HG03342 (cell line): ENCODE measurements at regions not wholly inside any gene's neighbourhood (a gene's known extent, or its start where the extent isn't known, plus 50 kb on each side); places are given as distances from the start of the nearest gene placed in this dataset.

Experiments used
- ATAC-seq: cut with Tn5 transposase; IDR thresholded peaks from one replicate; pipeline ENCODE4 v1.9.1; 2021; ENCODE audit warnings: mild to moderate bottlenecking, moderate library complexity; ENCODE audit not compliant: unreplicated experiment

DNA sequence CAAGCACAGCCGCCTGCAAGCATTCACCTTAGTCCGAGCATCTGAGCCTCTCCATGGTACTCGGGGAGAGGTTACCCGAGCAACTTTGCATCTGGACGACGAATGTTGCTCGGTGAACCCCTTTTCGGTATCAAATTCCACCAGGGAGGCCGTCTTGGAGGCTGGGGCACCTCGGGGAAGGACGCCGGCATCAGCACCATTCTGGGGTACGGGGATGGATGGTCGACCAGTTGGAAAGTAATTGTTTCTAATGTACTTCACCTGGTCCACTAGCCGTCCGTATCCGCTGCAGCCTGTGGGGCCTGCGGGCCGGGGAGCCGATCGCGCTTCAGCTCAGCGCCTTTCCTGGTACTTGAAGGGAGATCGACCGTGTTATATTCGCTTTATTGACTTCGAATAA lies 161.7 kb upstream of the RTL1 start:
- ATAC-seq: no peak

DNA sequence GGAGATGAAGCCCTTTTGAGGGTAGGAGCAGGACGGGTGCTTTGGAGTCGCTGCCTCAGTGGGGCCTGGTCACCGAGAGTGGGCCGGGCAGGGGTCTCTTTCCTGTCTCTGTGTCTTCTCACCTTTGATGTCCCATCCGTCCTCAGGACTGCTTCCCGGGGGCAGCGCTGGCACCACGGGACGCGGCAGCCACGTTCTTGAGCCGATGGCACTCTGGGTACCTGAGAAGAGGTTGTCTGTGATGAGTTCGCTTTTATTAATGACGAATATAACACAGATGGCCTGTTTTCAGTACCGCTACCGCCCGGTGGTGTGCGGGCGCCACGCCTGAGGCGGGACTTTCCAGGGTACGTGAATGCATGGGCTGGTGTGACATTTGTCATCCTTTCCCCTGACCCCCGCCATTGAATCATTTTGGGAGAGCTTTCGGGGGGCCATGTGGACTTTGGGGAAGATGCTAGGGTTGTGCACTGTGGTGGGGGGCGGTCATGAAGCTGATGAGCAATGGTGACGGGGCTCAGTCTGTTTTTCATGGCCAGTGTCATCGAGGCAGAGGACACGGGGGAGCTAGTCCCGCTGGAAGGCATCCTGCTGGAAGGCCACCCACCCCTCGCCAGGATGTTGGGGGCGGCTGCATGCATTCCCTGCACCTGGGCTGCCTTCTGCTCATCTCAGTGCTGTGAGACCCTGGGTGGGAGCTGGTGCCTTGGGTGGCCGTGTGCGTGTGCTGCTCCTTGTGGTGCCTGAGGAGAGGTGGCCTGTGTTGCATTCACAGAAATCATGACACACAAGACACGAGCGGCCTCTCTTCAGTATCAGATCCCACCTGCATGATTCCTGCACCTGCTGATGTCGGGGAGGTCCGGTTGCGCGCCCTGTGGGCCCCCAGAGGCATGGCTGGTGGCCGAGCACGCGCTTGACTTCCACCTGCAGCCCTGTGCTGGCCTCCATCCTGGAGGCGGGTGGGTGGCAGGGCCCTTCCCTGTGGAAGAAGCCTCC lies 162.5 kb upstream of the RTL1 start:
- no peak for ATAC-seq

DNA sequence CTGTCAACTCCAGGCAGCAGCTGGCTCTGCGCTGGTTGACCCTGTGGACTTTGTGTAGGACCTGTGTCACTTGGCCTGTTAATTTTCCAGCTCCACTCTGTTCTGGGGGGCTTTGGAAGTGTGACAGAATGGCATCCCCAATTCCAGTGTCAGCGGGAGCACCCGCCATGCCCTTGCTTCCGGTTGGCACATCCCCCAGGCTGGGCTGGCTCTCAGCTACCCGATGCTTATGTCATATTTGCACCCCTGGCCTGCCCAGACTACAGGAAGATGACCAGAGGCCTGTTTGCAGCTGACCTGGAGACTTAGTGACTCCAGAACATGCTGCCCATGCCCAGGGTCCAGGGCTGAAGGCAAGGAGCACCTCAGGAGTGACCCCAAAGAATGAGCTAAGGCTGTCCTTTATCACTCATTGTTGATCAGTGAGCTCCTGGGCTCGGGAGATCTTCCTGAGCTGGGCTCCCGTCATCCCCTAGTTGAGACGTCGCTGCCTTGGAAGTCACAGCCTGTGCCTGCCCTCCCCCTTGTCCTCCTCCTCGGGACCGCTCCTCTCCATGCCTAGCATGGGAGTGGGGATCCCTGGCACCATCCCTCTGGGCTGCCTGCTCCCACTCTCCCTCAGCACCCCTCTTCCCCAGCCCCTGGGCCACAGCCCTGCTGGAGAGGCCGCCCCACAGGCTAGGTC lies 163.4 kb upstream of the RTL1 start:
- no peak for ATAC-seq

DNA sequence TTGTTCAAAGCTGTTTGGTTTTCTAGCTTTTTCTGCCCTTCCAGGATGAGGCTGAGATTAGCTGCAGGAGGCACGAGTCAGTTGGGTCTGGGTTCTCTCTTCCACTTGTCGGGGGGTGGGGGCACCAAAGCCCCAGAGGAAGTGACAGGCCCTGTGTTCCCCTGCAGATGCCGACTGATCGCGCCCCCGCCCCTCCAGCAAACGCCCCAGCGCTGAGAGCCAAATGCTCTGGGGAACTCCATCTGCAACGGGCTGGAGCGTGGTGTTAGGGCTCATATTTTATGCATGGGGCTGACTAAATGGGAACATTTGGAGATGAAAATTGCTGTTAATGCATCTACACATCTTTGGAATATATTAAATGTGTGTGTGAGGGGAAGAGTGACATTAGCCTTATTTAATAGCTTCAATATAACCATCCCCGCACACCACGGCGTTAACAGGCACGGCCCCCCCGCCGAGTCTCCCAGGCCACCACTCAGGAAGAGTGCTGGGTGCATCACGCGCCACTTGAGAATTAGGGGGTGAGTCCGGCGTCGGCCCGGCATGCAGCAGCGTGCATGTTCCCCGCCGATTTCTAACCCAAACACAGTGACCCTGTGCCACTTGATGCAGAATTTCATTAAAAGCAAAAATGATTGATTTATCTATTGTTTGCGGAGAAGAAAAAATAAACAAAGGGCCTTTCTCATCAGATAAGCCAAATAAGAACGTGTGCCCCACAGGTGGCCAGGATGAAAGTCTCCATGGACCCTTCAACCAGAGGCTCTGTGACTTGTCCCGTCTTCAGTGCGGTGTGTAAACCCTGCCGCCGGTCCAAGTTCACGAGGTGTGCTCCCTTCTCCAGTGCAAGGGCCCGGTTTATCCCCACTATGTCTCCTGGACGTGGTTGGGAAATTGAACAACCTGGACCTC lies 165.0 kb upstream of the RTL1 start:
- ATAC-seq: no peak

DNA sequence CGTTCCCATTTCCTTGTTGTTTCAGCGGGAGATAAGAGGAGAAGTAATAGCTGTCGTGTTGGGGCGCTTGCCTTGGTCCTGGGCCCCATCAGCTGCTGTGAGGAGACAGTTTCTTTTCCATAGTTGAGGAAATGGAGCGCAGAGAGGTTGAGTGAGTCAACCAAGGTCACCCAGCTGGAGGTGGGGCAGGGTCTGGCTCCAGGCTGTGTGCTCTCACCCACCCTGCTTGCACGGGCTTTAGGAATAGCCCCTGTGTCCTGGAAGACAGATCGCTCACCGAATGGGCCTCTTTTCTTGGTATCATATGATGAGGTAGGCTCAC lies 165.7 kb upstream of the RTL1 start:
- ATAC-seq: no peak

DNA sequence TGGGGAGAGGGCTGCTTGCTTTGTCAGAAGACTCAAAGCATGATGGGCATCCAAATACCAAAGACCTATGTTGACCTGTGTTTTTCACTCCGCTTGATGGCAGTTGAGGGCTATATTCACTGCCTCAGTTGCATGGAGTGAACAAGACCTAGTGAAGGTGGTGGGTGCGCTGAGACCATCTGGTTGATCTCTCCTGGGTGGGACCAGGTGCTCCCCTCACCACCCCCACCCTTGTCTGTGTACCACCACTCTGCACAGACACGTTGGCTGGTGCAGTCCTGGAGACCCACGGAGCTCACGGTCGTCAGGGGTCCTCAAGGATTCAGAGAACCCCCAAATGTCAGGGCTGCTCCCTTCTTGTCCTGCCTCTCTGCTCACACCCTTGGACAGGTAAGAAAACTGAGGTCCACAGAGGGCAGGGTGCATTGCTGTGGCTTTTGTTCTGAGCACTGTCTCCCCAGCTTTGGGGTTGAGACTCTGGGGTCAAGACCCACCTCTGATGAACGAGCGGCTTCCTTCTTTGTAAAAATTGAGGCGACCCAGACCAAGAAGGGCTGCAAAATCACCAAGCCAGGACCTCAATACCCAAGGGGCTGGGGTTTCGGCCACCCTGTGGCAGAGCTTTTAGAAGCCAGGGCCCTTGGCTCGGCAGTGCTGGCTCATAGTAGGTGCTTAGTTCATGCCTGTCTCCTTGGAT lies 166.3 kb upstream of the RTL1 start:
- ATAC-seq: no peak

DNA sequence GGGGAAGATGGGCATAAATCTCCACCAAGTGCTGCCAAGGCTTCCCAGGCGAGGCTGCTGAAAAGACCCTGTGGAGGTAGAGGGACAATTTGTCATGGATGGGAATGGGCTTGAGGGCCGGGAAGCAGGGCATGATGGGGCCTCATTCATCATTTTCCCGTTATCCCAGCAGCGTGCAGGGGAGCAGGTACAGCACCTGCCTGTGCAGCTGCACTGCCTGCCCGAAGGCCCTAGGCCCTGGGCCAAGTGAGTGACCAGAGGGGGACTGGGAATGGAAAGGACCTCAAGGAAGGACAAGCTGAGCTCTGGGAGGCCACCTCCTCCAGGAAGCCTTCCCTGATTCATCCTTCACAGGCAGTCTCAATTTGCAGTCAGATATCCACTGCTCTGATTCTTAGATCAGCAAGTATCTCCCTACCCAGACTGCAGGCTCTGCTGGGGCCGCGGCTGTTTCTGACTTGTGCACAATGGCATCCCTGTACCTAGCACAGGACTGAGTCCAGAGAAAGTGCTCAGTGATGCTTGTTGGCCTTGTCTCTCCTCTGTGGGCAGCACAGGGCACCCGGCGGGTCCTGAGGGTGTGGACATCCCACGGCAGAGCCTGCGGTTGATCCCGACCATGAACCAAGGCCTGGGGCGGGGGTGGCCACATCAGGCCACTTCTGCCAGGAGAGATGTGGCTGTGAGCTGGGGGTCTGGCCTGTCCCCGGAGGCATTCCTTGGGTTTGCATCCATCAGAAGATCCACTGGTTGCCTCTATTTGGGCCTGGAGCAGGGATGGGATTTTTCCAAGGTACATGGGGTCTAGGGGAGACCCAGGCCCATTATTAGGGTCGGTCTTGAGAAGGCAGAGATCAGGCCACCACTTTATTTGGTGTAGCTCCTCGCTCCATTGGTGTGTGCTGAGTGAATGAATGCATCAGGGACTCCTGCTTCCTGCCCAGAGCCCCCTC lies 167.3 kb upstream of the RTL1 start:
- no peak for ATAC-seq

DNA sequence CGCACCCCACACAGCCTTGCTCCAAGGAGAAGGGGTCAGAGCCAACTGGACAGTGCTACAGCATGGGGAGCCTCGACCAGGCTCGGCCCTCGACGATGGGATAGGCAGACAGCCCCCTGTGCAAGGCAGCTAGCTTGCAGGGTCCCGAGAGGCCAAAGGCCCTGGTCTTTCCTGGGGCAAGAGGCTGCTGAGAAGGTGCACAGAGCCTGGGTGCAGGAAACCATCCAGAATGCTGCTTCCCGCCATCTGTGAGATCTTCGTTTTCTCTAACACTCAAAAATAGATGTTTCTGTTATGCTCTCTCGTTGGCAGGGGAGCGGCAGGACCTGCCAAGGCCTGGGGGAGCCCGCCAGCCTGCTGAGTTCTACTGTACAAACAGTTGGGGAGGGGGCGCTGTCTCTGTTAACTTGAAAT lies 168.0 kb upstream of the RTL1 start:
- ATAC-seq: no peak

DNA sequence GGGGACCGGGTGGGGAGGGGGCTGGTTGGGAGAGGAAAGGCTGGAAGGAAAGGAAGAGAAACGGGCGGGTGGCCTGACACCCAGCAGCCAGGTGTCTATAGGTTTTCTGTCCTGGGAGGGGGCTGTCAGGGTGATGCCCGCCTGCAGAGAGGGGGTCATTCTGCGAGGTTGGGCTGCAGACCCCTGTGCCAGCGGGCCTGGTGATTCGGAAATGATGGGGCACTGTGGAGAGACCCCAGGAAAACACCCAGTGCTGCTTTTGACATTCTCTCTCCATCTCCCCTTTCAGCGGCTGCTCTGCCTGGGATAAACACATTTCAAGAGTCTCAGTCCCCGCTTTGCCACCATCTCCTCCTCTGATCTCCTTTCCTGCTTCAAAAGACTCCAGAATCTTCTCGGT lies 168.5 kb upstream of the RTL1 start:
- no peak for ATAC-seq

DNA sequence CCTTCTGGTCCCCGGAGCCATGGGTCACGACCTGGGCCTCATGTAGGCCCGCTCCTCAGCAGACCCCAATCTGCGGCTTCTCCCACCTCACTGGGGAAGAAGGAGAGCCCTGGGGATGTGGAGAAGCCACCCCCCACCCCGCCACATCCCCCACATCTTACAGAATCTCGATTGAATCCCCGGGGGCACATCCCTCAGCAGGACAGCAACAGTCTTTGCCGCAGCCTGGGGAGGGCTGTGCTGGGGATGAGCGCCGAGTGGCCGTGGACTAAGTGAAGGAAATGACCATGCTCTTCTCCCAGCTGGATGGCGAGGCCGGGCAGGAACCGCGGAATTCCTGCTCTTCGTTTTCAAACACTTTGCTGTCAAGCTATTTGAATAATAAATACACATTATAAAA lies 169.0 kb upstream of the RTL1 start:
- ATAC-seq: no peak

DNA sequence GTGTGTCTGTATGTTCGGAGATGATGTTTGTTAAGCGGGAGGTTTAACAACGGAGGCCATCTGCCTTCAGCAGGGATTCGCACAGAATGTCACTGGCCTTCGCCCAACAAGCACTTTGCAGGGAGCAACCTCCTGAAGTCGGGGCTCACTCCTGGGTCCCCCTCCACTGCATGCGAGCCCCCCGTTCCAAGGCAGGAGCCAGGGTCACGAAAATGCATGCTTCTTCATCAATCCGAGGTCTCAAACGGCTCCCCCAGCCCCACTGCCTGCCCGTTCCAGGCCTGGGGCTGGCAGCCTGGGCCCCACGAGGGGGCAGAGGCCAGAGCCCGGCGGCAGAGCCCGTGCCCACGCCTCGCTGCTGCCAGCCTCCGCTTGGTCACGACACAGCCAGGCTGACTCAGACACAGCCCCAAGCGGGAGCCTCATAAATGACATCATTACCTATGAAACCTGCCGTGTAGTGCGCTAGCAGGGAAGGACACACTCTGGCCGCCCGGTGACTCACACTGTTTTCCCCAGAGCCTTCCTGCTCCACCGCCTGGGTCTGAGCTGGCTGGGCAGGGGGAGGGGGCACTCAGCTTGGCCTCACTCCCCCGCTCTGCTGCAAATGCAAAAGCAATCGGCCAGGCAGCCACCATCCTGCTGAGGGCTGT lies 169.5 kb upstream of the RTL1 start:
- peak; percentile 86 for ATAC-seq

DNA sequence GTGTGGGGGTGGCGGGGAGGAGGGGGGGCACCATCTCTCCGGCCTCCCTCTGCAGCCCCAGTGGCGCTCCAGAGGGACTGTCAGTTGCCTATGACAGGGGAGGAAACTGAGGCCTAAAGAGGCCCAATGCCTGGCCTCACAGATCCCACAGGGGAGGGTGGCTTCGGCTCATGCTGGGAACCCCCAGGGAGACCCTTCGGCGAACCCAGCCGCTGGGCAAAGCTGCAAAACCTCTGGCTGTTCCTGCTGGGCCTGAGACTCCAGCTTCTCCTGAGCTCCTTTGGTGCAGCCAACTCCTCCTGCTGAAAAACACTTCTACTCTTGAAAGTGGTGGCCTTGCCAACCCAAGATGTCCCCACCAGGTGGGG lies 170.1 kb upstream of the RTL1 start:
- ATAC-seq: no peak

DNA sequence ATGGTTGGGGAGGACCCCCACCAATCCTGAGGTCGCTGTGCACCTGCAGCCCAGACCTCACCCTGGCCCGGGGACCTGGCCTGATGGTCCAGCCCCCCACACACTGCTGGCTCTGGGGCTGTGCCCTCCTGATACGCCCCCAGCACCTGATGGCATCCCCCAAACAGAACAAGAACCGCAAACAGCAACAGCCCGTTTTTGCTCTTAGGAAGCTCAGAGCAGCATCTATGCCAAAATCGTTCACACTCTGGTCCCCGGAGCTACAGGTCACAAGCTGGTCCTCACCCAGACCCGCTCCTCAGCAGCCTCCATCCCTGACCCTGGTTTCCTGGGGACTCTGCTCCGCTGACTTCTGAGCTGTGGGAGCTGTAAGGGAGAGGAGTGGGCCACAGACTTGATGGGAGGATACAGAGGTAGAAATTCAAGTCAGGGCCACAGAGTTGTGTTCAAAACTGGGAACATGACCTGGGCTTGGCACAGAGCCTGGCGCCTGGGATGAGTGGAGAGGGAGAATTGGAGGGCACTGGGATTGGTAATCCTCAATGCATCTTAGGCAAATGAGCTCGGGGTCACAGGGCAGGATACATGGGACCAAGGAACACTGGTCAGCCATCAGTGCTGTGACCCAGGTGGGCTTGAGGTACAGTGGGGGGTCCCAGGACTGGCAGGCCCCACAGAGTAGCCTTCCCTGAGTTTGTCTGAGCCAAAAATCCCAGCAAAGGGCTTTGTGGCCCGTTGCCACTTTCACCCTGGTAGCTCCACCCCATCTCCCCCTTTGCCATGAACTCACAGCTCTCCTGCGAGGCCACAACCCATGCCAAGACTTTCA lies 170.9 kb upstream of the RTL1 start:
- ATAC-seq: no peak

DNA sequence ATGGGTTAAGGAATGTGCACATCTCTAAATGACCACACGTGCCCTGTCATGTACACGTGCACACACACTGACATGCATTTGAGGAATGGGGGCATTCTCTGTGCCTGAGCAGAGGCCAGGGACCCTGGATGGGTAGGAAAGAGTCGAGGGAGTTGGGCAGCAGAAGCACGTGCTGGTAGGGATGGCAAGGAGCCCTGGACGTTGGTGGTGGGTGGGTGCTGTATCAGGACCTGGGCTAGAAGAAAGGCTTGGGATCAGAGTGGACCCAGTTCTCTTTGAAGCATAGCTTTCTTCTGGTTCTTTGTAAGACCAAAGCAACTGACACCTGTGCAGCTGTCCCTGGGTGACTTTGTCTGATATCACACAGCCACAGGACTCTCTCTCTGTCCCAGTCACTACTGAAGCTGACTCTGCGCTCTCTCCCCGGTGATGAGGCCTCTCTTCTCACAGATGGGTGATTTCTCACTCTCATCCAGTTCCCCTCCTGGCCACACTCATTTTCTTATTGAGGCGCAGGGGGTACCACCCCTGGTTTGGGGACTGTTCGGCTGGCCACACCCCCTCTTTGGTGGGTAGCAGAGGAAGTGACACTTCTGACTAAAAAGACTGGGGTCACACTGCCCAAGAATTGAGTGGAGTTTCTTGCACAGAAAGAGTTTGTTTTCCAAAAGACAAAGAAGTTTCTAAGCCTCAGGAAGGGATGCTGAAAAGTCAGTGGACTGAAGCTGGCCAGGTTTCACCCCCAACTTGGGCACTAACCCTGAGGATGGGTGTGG lies 171.7 kb upstream of the RTL1 start:
- peak; percentile 54 for ATAC-seq

DNA sequence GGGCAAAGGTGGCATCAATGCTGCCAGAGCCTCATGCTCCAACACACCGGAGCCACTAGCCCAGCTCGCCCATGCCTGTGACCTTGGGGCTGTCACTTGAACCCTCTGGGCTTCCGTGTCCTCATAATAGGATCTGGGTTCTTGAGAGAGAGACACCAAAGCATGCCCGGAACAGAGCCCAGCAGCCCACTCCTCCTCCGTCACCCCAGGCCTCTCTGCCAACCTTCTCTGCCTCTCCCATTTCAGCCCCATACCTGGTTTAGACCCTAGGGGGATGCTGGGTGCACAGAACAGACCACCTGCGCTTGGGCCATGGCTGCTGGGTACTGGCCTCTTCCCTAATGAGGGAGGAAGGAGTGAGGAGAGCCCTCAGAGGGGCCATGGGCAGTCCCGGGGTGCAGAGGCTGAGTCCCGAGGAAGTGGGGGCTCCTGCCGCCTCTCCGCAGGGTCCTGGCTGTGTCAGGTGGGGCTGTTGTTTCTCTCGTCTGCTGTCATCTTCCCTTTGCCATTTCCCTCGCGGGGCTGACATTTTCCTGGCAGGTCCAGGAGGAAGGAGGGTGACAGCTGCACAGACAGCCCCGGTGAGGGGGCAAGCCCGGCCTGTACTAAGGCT lies 172.4 kb upstream of the RTL1 start:
- no peak for ATAC-seq

DNA sequence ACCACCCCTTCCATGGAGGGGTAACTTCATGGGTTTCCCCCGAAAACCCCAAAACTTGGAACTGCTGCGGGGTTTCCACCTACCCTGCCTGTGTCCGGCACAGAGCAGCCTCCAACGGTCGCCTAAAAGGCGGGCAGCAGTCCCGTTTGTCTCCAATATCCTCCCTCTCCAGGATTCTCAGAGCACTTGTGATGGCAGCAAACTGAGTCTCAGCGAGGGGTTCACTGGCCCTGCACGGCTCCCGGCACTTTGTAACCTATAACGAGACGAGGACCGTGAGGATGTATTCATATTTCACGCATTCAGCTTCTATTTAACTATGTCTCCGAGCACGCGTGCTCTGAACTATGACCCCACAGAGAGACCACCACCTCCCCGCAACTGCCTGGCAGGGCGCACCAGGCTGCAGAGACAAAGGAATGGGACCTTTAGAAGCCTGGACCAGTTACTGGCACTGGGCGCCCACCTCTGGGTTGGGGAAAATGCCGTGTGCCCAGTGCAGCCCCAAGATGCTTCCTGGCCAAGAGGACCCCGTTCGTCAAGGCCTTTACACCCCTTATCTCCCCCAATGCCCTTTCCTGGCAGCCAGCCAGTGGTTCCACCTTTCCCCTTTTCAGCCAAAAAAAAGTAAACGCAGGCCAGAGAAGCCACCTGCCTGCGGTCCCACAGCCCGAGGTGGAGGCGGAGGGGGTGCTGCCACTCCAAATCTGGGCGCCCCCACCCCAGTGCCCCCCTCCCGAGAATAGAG lies 173.1 kb upstream of the RTL1 start:
- ATAC-seq: no peak
